ENCODE measurements at regions not wholly inside any gene's neighbourhood (a gene's known extent, or its start where the extent isn't known, plus 50 kb on each side); places are given as distances from the start of the nearest gene placed in this dataset.

DNA sequence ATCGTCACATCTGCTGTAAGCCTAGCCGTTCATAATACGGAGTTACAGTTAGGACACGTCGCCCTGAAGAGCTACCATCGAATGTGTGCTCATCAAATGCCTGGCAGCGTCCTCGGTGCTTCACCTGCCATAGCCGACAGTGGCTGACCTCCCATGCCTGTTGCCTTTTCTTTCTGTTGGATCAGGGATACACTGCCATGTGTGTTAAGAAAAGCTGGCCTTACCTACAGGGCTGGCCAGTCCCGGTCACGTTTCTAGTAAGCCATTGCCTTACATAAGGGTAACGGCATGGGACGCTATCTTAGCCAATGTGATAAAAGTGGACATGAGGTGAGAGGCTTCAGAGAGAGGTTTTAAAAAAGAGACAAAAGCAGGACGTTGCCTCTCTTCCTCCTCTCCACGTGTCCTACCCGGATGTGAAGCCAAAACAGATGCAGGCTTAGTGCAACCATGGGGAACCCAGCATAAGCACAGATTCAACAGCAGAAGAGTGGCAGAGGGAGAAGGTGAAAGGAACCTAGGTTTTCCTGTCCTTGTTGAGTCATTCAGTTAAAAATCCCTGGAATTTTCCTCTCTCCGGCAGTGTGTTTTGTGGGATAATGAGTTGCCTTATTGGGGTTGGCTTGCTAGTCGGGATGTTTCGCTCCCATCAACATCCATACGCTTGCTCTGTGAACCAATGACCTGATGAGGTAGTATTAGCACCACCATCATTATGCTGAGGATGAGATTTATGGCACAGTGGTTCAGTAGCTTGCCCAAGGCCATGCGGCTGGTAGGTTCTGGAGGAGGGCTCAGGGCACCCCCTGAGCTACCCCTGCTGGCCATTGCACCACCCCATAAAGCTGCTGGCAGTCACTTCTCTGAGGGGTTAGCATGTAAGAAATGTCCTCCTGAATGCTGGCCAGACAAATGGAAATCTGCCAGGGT, 67.4 kb upstream of the B3GAT1 start:
- FAIRE-seq, result no peak
- DNase-seq (ENCODE audit: insufficient read length, low spot score), result no peak

- DNase-seq (ENCODE audit: insufficient read length, low spot score) (no peak), FAIRE-seq (no peak)
These were observed 66.6 kb upstream of the B3GAT1 start for GRCh38 chr11:134478611-134479010.

GRCh38 chr11:134478176-134478575, 66.1 kb upstream of the B3GAT1 start:
- no peak for FAIRE-seq
- no peak for DNase-seq (ENCODE audit: insufficient read length, low spot score)

DNA sequence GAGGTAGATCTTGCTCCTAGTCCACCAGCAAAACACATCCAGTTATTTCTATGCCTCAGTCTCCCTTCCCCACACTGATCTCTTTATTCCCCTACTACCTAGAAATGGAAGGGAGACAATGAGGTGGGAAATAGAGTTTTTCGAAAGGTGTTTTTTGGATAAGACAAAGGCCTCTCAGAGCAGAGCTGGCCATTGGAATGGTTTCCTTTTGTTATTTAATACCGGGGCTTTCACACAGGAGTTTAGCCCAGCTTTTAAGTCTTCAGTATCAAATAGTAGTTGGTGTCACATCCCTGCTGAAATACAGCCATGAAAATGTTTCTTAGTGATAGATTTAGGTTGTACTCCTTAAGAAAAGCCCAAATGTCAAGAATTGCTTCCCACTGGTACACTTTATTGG, 65.4 kb upstream of the B3GAT1 start:
- FAIRE-seq, result no peak
- no peak for DNase-seq (ENCODE audit: insufficient read length, low spot score)

GRCh38 chr11:134476435-134477021, 64.5 kb upstream of the B3GAT1 start:
- DNase-seq (ENCODE audit: insufficient read length, low spot score), result no peak
- FAIRE-seq, result no peak

GRCh38 chr11:134475951-134476350, 63.9 kb upstream of the B3GAT1 start:
- no peak for DNase-seq (ENCODE audit: insufficient read length, low spot score)
- no peak for FAIRE-seq

- DNase-seq (ENCODE audit: insufficient read length, low spot score) (no peak), FAIRE-seq (no peak)
These were observed 62.9 kb upstream of the B3GAT1 start for GRCh38 chr11:134474942-134475341.

DNA sequence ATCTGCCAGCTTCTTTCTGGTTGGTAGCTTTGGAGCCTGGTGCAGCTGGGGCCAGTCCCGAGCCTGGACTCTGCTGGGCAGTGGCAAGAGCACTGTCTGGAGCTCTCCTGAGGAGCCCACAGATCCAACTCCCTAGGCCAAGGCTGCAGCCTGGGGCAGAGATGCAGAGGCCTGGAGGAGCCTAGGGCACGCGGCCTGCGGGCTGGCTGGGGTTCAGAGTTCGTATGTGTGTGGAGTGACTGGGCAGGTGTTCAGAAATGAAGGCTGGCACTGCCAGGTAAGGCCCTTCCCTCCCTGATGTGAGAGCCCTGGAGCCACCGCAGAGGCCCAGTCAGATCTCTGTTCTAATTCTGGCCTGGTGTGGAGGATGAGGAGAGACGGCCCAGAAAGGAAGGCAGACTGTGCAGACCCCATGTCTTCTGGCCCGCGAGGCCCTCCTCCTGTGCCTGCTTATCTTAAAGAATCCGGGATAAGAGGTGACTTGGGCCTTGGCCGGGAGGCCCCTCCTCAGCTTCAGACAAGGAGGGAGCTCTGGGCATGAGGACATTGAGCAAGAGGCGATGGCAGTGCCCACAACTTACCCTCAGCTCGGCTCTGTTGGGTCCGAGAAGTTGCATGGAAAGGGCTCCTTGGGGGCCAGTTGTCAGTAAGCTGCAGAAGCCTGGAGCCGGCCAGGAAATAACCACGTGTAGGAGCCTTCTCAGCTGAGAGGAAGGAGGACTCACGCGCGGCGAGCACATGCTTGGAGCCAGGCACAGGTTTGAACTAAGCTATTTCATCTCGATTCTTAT, 62.2 kb upstream of the B3GAT1 start:
- FAIRE-seq, result no peak
- no peak for DNase-seq (ENCODE audit: insufficient read length, low spot score)

DNA sequence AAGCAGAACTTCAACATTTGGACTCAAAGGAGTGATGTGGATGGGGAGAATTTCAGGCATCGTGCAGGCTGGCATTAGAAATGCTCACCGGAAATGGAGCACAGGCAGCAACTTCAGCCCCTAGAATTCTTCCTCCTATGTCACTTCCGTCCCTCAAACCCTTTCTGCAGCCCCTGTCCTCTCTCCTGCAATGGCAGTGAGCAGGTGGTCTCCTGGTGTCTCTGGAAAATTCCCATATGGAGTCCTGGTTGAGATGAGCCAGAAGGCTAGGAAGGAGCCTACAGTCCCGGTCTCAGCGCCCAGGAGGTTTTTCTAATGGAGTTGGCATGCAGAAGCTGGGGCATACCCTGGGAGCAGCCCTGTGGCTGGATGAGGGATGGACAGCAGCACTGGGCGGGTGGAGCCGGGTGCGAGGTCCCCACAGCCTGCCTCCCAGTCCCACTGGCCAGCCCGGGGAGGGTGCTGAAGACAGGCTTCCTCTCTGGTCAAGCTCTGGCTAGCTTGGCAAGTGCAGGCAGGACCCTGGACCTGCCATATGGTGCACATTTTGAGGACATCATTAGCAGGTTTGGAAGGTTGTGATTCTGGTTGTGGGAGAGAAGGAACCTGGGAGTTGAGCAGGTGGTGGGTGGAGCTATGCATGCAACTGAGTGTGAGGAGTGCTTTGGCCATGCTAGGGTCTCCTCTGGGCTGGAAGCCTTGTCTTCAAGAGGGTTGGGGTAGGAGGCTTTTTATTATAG, 59.8 kb upstream of the B3GAT1 start:
- DNase-seq (ENCODE audit: insufficient read length, low spot score) (no peak), FAIRE-seq (no peak)

- no peak for FAIRE-seq
- no peak for DNase-seq (ENCODE audit: insufficient read length, low spot score)
These were observed 59.2 kb upstream of the B3GAT1 start for GRCh38 chr11:134471087-134471715.

- DNase-seq (ENCODE audit: insufficient read length, low spot score) (no peak), FAIRE-seq (no peak)
These were observed 58.2 kb upstream of the B3GAT1 start for GRCh38 chr11:134470238-134470637.

GRCh38 chr11:134469627-134470026, 57.6 kb upstream of the B3GAT1 start:
- no peak for FAIRE-seq
- no peak for DNase-seq (ENCODE audit: insufficient read length, low spot score)

DNA sequence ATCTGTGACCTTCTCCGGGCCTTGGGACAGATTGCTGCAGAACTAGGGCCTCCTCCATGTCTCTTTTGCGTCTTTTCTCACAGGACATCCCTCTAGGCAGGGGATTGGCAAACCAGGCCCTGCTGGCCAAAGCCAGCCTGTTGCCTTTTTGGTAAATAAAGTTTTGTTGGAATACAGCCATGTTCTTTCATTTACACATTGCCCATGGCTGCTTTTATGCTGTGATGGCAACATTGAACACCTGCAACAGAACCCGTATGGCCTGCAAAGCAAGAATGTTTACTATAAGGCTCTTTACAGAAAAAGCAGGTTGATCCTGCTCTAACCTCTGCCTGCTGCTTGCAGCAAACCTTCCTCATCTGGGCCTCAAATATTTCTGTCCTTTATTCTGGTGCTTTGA, 56.8 kb upstream of the B3GAT1 start:
- FAIRE-seq, result no peak

DNA sequence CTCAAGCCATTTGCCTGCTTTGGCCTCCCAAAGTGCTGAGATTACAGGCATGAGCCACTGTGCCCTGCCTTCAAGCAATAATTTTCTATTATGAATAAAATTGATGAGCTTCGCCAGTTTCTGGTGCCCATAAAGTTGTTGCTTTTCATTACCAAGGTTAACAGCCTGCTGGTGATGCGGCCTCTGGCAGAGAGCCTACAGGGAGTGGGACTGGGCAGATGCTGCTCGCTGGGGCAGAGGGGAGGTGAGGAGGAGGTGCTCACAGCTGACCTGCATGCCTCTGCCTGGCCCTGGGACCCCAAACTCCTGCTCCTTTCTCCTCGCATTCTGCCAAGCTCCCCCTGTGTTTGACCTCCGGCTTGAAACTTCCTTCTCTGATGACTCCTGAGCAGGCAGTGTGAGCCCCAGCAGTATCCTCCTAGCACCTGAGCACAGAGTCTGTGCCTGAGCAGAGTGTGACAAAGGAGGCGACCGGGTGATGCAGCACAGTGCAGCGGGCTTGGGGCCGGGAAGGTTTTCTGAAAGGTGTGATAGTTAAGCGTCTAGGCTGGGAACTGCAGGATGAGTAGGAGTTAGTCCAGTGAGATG, 56.1 kb upstream of the B3GAT1 start:
- DNase-seq (ENCODE audit: insufficient read length, low spot score), result no peak

More for the DNA sequence above, 56.8 kb upstream of the B3GAT1 start:
- no peak for DNase-seq (ENCODE audit: insufficient read length, low spot score)

GRCh38 chr11:134466610-134467567, 54.8 kb upstream of the B3GAT1 start:
- FAIRE-seq (no peak), DNase-seq (ENCODE audit: insufficient read length, low spot score) (no peak)

More for the DNA sequence above, 56.1 kb upstream of the B3GAT1 start:
- no peak for FAIRE-seq

GRCh38 chr11:134466156-134466555, 54.1 kb upstream of the B3GAT1 start:
- no peak for FAIRE-seq
- no peak for DNase-seq (ENCODE audit: insufficient read length, low spot score)

DNA sequence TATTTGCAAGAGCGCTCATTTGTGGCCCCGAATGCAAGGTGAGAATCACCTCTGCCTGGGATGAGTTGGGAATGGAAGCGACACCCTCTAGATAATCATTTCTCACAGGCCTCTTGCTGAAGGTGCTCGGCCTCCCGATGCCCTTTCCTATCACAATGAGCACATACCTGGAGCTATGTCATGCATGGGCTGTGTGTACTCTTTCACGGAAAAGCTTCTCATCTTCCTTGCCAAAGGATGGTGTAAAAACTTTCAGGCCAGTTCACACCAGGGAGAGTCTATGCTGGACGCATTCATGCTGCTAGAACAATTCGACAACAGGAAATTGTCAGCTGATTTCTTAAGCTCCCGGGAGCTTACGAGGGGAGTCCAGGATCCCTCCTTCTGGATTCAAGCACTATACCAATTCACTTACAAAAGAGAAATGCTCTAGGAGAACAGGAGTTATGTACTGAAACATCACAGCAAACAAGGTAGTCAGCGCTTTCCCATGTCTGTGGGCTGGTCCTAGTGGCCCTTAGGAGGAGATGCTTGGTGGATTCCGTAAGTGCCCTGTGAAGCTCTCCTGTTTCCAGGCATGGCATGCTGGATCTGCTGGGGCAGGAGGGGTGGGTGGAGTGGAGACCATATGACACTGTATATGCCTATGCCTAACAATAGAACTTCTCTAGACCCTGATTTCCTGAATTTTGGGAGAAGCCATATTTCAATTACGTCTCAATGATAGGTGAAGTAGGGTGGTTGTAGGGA, 53.1 kb upstream of the B3GAT1 start:
- DNase-seq (ENCODE audit: insufficient read length, low spot score), result no peak
- FAIRE-seq, result no peak

GRCh38 chr11:134464196-134464595, 52.2 kb upstream of the B3GAT1 start:
- FAIRE-seq (no peak), DNase-seq (ENCODE audit: insufficient read length, low spot score) (no peak)

Data from GM19239 (cell line).